Left ventricle myocardium inferior (tissue), 1 donor: ENCODE measurements at regions not wholly inside any gene's neighbourhood (a gene's known extent, or its start where the extent isn't known, plus 50 kb on each side); places are given as distances from the start of the nearest gene placed in this dataset.

Source experiments
- DNase-seq: peaks from one replicate; pipeline ENCODE4 v3.0.0-alpha.2; 2020
- H3K27ac ChIP-seq: fragments of 200-600 bp; replicated peaks from 2 replicates; pipeline ENCODE4 v1.8.0; 2021
- H3K27me3 ChIP-seq: fragments of 200-600 bp; 2 replicates; pipeline ENCODE4 v1.8.0; 2021; ENCODE audit warnings: low read depth
- H3K36me3 ChIP-seq: fragments of 200-600 bp; 2 replicates; pipeline ENCODE4 v1.8.0; 2021
- H3K4me1 ChIP-seq: fragments of 200-600 bp; 2 replicates; pipeline ENCODE4 v1.8.0; 2021
- H3K4me3 ChIP-seq: fragments of 200-600 bp; 2 replicates; pipeline ENCODE4 v1.8.0; 2021; ENCODE audit warnings: mild to moderate bottlenecking, moderate library complexity
- H3K9me3 ChIP-seq: fragments of 200-600 bp; replicated peaks from 2 replicates; pipeline ENCODE4 v1.8.0; 2021
- CTCF ChIP-seq: fragments of 200-600 bp; IDR thresholded peaks from 2 replicates; pipeline ENCODE4 v1.8.0; 2021; ENCODE audit warnings: antibody characterized with exemption, mild to moderate bottlenecking, borderline replicate concordance
- intact Hi-C: fragments of 100-400 bp; cut with micrococcal nuclease; formaldehyde crosslinking; loops from one replicate; pipeline ENCODE4 v1.11.0; 2022
- donor health status: DM: no; HTN: yes; CAD: no; lungs with severe emphysema.

DNA sequence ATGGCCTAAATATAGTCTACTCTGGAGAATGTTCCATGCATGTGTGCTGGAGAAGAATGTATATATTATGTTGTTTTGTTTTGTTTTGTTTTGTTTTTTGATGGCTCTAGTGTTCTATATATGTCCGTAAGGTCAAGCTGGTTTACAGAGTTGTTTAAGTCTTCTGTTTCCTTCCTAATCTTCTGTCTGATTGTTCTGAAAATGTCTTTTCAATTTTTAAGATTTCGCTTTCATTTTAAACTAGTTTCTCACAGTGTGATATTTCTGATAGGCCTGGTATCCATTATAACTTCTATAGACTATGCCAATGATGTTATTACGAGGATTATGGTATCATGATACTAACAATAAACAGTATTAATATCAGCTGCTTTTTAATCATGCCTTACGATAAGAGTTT lies 1126.3 kb upstream of the SORCS1 start:
- DNase-seq: no peak
- intact Hi-C loops: no loop called here
- no peaks in the 10 kb centered on the region for H3K36me3 ChIP-seq
- H3K4me3 ChIP-seq: no peak overlapping the region
- no peak for TF ChIP-seq CTCF
- H3K27me3 ChIP-seq: no peaks in the 10 kb centered on the region
- no peaks in the 10 kb centered on the region for H3K4me1 ChIP-seq
- peaks cover 20% of the 10 kb centered on the region for H3K9me3 ChIP-seq
- H3K27ac ChIP-seq: no peak overlapping the region

DNA sequence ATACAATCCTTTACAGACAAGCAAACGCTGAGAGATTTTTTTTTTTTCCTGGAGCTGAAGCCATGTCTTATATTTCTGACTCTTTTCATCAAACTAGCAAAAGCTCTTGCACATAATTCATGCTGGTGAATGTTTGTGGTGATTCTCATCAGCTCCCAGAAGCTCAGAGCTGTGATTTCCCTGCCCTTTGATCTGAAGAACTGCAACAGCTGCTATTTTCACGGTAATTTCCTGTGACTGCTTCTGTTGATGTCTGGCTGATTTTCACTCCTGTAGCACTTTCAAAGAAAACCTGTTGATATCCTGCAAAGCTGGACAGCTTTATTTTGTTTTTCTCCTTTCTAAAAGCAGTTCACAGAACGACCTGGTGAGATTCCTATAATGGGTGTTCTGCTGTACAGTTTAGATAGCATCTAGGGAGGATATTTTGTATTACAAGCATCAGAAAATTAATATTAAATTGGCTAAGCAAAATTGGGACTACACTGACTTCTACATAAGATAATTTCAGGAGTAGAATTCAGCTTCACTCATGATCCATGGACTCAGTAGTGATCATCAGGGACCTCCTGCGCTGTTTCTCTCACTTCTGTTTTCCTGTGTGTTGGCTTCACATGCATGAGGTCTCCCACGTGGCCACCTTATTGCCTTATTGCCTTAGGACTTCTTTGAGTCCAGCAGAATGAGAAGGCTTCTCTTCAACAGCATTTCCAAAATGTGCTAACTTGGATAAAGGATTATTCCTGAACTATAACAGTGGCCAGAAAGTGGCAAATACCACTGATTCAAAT lies 1111.6 kb upstream of the SORCS1 start:
- intact Hi-C loops: no loop called here

GRCh38 chr10:108260383-108260906 lies 1095.9 kb upstream of the SORCS1 start:
- no peaks in the 10 kb centered on the region for H3K4me1 ChIP-seq
- no peaks in the 10 kb centered on the region for H3K36me3 ChIP-seq
- DNase-seq: no peak
- no peak for TF ChIP-seq CTCF
- H3K27ac ChIP-seq: no peak overlapping the region
- no peaks in the 10 kb centered on the region for H3K27me3 ChIP-seq
- intact Hi-C loops: no loop called here
- H3K4me3 ChIP-seq: no peak overlapping the region
- peaks cover 8% of the 10 kb centered on the region for H3K9me3 ChIP-seq

More for the DNA sequence above, 1111.6 kb upstream of the SORCS1 start:
- DNase-seq: no peak
- Histone ChIP-seq H3K4me1 (no peaks in the 10 kb centered on the region), H3K27ac (no peak overlapping the region), H3K4me3 (no peak overlapping the region), H3K27me3 (no peaks in the 10 kb centered on the region), H3K36me3 (no peaks in the 10 kb centered on the region), H3K9me3 (peaks cover 6% of the 10 kb centered on the region)
- TF ChIP-seq CTCF: no peak

GRCh38 chr10:108254089-108254488 lies 1089.6 kb upstream of the SORCS1 start:
- peaks cover 17% of the 10 kb centered on the region for H3K9me3 ChIP-seq
- H3K36me3 ChIP-seq: no peaks in the 10 kb centered on the region
- H3K4me1 ChIP-seq: no peaks in the 10 kb centered on the region
- H3K4me3 ChIP-seq: no peak overlapping the region
- H3K27me3 ChIP-seq: no peaks in the 10 kb centered on the region
- no peak for TF ChIP-seq CTCF
- intact Hi-C loops: no loop called here
- H3K27ac ChIP-seq: no peak overlapping the region
- no peak for DNase-seq

DNA sequence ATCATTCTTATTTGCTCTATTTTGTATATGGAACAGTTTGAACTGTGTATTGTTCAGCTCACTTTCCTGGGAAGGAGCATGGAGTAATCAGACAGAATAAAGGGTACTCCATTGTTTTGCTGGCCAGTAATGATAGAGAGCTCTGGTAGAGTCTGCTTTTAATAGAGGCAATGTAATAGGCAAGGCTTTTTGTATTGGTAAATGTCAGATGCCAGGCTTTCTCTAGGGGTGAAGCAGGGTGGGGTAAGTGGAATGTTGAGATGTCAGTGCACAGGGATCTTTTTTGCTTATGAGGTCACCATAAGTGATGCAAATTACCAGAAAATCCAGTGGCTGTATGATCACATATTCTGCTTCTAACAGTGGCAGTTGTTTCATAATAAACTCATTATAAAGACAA lies 1088.3 kb upstream of the SORCS1 start:
- Histone ChIP-seq H3K27ac (no peak overlapping the region), H3K4me1 (no peaks in the 10 kb centered on the region), H3K9me3 (peaks cover 22% of the 10 kb centered on the region), H3K4me3 (no peak overlapping the region), H3K27me3 (no peaks in the 10 kb centered on the region), H3K36me3 (no peaks in the 10 kb centered on the region)
- no peak for DNase-seq
- intact Hi-C loops: no loop called here
- no peak for TF ChIP-seq CTCF
